IPS DF 4.7 (cell line): ENCODE measurements at regions not wholly inside any gene's neighbourhood (a gene's known extent, or its start where the extent isn't known, plus 50 kb on each side); places are given as distances from the start of the nearest gene placed in this dataset.

Experiments
- DNase-seq: peaks from one replicate; pipeline ENCODE4 v3.0.0-alpha.2; 2013; ENCODE audit warnings: low spot score; ENCODE audit errors: extremely low read depth

DNA sequence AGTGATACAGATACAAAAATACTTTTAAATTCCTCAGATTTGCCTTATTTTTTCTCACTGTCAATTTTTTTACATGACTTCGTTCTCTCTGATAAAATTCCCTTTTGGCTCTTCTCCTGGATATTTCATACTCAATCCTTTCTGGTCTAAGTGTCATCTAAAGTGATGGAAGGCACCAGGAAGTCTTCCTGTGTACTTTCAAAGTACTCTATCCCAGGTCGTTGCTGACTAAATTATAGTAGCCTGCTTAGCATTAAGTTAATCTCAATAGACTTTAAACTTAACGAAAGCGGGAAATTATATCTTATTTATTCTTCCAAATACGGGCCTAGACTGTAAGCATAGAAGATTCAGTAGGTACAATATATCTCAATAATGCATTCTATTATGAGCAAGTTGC lies 67.8 kb downstream of the CASP12 start:
- no peak for DNase-seq

GRCh38 chr11:104830080-104830479 lies 68.2 kb downstream of the CASP12 start:
- DNase-seq: no peak

- no peak for DNase-seq
Measured at GRCh38 chr11:104826772-104827171, 71.5 kb downstream of the CASP12 start.

- DNase-seq: no peak
Measured at GRCh38 chr11:104823657-104824056, 74.6 kb downstream of the CASP12 start.

DNA sequence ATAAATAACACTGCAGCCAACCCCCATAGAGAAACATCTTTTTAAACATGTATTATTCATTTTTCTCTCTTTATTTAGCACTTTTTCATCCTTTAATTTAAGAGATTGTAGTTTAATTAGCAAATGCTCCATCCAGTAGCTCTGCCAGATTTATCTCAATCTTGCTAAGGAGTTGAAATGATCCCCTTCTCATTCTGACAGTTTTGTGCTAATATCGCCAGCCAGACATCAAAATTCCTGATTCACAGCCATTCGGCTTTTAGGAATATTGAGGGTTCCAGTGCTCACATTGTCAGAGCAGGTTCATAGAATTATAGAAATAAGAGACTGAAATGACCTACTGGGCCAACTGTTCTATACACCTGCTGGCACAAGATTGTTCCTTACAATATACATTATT lies 77.8 kb downstream of the CASP12 start:
- no peak for DNase-seq

DNA sequence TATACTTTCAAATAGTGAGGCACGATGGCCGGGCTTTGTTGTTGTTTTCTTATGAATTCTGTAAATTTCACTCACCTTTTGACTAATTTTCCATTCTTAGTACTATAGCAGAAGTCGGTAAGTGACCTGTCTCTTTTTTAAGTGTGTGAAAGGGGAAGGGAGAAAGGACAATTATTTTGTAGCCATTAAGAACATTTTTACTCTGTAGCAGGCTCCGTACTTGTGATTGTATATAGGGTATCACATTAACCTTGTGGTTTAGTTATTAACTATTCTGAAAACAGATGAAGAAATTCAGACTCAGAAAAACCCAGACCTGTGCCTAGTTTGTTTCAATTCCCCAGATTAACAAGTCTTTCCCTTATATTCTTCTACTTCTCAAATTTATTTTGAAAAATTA lies 78.7 kb downstream of the CASP12 start:
- no peak for DNase-seq

DNA sequence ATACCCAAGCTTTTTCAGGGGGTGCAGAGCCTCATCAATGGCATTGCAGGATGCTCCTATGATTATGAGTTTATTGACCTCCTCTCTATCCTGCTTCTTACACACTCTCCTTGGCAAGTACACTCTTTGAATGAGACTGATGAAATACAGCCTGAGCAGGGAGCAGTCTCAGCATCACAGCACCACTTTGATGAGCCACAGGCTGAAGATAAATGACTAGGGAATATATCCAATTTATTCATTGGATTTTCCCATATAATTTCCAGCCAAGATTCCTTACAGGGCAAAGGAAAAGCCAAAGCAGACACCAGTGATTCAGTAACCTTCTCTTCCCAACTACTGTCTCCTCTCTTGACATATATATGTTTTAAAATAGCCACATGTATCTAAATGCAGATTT lies 79.2 kb downstream of the CASP12 start:
- DNase-seq: no peak

- DNase-seq: no peak
Measured at GRCh38 chr11:104817973-104818372, 80.3 kb downstream of the CASP12 start.

DNA sequence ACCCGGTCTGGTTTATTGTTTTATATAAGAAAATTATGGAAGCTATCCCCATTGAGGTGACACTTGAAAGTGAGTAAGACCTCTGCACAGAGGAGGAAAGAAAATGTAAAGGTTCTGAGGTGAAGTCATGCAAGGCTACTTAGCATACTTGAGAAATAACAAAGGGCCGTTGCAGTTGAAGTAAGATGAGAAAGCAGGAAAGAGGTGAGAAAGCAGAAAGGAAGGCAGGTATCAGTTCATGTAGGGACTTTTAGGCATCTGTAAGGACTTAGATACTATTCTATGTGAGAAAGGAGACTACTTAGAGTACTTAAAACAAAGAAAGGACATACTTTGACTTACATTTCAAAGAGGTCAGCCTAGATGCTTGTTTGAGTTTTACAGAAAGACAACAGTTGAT lies 84.7 kb downstream of the CASP12 start:
- peak; percentile 62 for DNase-seq

DNA sequence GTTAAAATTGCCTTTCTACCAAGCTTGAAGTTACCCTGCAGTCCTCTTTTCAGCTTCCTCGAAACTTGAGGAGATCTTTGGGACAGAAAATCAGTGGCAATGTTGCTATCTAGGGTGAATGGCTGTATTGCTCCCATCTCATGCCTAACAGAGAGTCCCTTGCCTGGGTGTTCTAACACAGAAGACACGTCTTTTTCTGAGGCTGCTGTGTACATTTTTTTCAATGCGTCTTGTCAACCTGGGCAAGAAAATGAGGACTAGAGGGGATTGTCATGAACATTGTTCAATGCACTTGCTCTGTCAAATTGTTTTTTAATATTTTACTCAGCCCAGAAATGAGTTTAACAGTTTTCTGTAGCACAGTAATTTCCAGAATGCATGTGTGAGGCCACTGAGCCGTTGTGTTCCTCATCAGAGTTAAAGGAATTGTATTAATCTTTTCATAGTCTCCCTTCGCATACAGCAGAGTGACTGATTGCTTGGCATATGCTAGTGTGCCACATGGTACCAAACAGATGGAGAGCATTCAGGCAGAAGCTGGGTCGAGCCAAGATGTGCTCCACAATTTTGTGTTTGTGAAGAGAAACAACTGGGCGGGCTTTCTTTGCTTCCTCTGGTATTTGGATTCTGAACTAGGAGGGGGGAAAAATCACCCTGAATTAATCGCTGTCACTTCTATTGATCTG lies 86.0 kb downstream of the CASP12 start:
- no peak for DNase-seq

GRCh38 chr11:104803776-104804175 lies 94.5 kb downstream of the CASP12 start:
- no peak for DNase-seq

DNA sequence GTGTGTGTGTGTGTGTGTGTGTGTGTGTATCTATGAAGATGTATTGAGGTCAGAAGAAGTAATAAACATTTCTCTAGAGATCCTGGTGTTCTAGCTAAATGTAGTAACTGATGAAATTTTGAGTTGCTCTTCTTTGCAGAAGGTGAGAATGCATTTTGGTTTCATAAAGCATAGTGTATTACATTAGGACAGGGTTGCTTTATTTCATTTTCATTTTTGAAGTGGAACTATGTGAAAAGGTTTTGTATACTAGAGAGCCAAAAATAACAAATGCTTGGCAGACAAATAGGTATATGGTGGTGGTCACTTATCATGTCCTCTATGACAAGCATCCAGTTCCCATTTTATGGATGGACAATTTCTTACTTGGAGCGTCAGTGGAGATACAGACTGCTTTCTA lies 99.0 kb downstream of the CASP12 start:
- DNase-seq: no peak

GRCh38 chr11:104798789-104799188 lies 99.5 kb downstream of the CASP12 start:
- DNase-seq: no peak

DNA sequence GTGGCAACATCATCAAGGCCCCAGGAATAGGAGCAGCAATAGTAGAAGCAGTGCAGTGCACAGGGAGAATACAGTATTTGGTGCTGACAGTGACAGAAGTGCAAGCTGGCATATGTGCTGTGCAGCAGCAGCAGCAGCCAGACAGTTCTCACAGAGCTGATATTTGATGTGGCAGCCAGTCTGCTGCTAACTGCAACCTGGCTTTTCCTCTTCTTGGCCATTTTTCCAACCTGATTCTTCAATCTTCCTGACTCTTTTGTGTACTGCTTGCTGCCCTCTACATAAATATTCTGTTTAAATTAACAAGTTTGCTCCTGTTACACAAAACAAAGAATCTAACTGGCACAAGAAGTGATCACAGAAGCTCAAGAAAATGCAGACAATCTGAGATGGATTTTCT lies 102.0 kb downstream of the CASP12 start:
- DNase-seq: no peak

DNA sequence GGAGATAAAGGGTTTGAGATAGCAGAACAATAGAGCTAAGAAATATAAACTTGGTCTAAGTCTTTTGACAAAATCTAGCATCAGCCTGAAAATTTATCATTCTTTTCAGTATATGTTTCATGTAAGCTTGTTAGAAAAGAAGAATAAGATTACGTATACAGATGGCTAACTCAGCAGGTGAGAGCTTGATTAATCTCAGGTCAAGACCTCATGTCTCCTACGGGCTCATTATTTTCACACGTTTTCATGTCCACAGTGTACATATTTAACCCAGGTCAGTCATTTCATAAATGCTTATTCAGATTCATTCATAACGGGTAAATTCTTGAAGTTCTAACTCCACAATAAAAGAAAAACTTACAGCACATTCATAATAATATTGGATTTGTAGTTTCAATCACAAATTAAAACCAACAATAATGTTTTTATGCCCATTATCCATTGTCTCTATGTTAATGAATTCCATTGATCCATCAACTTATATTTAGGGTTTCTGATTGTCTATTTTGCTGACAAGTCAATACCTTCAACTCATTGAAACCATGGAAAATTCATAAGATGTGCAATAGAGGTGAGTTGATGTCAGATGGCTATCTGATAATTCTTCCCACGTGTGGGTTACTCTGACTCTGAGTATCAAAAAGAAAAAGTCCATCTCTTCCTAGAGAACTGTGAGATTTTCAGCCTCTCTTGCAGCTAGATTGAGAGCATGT lies 102.6 kb downstream of the CASP12 start:
- no peak for DNase-seq

DNA sequence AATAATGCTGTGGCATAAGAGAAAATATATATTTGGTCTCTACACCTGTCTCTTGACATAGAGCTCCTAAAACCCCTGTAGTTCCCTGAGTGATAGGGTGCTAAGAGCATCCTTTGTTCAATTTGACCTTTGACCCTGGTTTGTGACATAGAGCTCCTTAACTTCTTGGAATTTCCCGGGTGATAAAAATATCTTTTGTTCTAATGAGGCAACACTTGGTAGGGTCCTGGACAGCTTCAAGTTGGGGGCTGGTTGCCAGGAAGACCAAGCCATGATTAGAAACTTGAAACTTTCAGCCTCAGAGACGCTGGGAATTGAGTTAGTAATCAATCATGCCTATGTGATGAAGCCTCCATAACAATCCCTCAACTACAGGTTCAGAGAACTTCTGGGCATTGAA lies 105.4 kb downstream of the CASP12 start:
- DNase-seq: no peak

- no peak for DNase-seq
Measured at GRCh38 chr11:104791896-104792295, 106.4 kb downstream of the CASP12 start.

- DNase-seq: no peak
Measured at GRCh38 chr11:104784684-104785460, 113.4 kb downstream of the CASP12 start.

- no peak for DNase-seq
Measured at GRCh38 chr11:104783241-104783640, 115.0 kb downstream of the CASP12 start.

DNA sequence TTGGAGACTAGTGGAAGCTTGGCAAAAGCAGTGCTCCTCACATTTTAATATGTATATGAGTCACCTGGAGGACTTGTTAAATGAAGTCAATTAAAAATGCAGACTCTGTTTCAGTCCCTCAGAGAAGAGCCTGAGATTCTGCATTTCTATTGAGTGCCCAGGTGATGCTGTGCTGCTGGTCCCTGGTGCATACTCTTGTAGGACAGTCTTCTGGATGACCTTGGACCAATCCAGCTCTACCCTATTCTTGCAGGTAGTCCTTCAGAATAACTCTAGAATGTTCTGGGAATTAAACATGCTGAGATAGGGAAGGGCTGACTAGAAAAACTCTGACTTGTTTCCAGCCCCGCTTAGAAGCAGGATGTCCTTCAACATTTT lies 115.9 kb downstream of the CASP12 start:
- peak; percentile 36 for DNase-seq

DNA sequence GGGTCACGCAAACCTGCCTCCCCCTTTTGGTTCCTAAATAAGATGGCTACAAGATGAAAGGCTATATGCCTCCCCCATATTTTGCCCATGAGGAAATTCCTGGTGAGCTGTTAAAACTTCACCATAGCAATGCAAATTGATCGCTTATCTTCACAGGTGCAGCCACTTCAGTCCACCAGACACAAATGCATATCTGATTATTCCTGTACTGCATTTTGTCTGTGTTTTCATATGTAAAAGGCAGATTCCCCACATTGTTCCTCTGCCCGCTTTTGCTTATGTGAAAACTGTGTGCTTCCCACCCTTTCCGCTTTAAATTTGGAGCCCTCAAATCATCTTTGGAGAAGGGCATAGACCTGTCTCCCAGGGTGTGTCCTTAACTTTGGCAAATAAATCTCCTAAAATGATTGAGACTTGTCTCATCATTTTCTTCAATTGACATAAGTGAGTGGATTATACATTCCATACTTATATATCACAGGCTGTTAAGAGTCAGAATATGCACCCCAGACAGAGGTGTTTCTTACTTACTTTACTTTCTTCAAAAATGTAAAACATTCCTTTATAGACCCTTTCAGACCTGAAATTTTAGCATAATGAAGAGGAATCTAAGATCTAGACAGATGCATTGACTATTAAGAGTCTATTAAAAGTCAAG lies 116.4 kb downstream of the CASP12 start:
- peak; percentile 79 for DNase-seq

DNA sequence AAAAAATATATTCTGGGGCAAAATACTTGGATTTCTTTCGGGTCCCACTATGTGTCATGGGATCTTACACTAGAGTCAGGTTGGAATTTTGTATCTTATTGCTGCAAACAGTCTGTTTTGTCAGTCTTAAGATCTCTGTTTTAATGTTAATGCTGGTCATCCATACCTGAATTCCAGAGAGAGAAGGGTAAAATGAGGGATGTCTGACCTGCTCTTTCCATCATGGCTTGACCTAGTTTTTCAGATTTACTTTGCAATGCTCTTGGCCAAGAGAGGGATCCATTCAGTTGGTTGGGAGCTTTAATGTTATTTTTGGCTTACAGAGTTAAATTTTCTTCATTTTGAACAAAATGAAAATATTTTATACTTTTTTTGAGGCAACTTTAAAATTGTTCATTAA lies 117.2 kb downstream of the CASP12 start:
- DNase-seq: peak; percentile 33
